ENCODE measurements at regions not wholly inside any gene's neighbourhood (a gene's known extent, or its start where the extent isn't known, plus 50 kb on each side); places are given as distances from the start of the nearest gene placed in this dataset.
"Not testable (repeated sequence)": the region's sequence is repeated elsewhere in the genome, so short reads cannot be mapped to it uniquely, and the experiment has no call there.

- Histone ChIP-seq H3K36me3 (no peaks in the 10 kb centered on the region), H3K27me3 (no peaks in the 10 kb centered on the region), H3K27ac (no peak overlapping the region), H3K4me3 (no peak overlapping the region), H3K4me1 (no peaks in the 10 kb centered on the region), H3K9me3 (no peaks in the 10 kb centered on the region)
- DNase-seq, result no peak
- no peak for TF ChIP-seq POLR2A (IDR thresholded peaks at IDR 0.05)
- ATAC-seq (ENCODE audit: low FRiP score in 2 of 2), result no peak
- 0 to 25% methylated on average over 1 to 2 of the region's 2 CpGs for WGBS, 2 donors
These were observed 427.8 kb upstream of the ISX start for GRCh38 chr22:34638128-34638527.

- TF ChIP-seq EP300 (IDR thresholded peaks at IDR 0.05) (no peak), POLR2A (IDR thresholded peaks at IDR 0.05) (no peak), POLR2AphosphoS5 (IDR thresholded peaks at IDR 0.05) (no peak)
- TF ChIP-seq, protein P1, sequence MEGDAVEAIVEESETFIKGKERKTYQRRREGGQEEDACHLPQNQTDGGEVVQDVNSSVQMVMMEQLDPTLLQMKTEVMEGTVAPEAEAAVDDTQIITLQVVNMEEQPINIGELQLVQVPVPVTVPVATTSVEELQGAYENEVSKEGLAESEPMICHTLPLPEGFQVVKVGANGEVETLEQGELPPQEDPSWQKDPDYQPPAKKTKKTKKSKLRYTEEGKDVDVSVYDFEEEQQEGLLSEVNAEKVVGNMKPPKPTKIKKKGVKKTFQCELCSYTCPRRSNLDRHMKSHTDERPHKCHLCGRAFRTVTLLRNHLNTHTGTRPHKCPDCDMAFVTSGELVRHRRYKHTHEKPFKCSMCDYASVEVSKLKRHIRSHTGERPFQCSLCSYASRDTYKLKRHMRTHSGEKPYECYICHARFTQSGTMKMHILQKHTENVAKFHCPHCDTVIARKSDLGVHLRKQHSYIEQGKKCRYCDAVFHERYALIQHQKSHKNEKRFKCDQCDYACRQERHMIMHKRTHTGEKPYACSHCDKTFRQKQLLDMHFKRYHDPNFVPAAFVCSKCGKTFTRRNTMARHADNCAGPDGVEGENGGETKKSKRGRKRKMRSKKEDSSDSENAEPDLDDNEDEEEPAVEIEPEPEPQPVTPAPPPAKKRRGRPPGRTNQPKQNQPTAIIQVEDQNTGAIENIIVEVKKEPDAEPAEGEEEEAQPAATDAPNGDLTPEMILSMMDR (IDR thresholded peaks at IDR 0.05), result no peak
- no peak for DNase-seq
- ATAC-seq (ENCODE audit: low FRiP score in 2 of 2), result no peak
These were observed 426.0 kb upstream of the ISX start for GRCh38 chr22:34639911-34640310.

DNA sequence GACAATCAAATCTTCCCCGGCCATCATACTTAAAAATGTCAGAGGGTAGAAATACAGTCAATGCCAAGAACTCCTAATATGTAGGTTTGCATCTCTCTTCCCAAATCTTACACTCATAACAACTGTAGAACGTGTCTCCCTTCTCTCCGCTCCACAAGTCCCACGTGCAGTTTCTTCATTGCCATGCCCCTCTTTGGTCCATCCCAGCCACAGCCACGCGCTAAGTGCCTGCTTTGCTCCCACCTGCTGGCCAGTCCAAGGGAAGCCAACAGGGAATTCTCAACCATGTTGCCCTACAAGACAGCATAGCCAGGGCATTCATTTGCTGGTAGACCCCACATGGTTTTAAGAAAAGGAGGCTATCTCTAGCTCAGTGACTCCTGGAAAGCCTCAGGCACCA is 420.6 kb upstream of the ISX start:
- H3K4me1 ChIP-seq, result no peaks in the 10 kb centered on the region
- 61 to 62% methylated on average over 6 of the region's 6 CpGs for WGBS, 2 donors
- no peaks in the 10 kb centered on the region for H3K27me3 ChIP-seq
- H3K4me3 ChIP-seq, result no peak overlapping the region
- no peaks in the 10 kb centered on the region for H3K9me3 ChIP-seq
- DNase-seq, result no peak
- TF ChIP-seq POLR2AphosphoS5 (IDR thresholded peaks at IDR 0.05), result no peak
- TF ChIP-seq, protein P1 (IDR thresholded peaks at IDR 0.05), result no peak
- no peak for ATAC-seq (ENCODE audit: low FRiP score in 2 of 2)
- H3K27ac ChIP-seq, result no peak overlapping the region
- H3K36me3 ChIP-seq, result no peaks in the 10 kb centered on the region

More at GRCh38 chr22:34639911-34640310, 426.0 kb upstream of the ISX start:
- 78 to 88% methylated on average over 5 of the region's 5 CpGs for WGBS, 2 donors
- no peaks in the 10 kb centered on the region for H3K4me1 ChIP-seq
- no peak overlapping the region for H3K27ac ChIP-seq
- H3K36me3 ChIP-seq, result no peaks in the 10 kb centered on the region
- no peaks in the 10 kb centered on the region for H3K9me3 ChIP-seq
- no peaks in the 10 kb centered on the region for H3K27me3 ChIP-seq
- H3K4me3 ChIP-seq, result no peak overlapping the region

DNA sequence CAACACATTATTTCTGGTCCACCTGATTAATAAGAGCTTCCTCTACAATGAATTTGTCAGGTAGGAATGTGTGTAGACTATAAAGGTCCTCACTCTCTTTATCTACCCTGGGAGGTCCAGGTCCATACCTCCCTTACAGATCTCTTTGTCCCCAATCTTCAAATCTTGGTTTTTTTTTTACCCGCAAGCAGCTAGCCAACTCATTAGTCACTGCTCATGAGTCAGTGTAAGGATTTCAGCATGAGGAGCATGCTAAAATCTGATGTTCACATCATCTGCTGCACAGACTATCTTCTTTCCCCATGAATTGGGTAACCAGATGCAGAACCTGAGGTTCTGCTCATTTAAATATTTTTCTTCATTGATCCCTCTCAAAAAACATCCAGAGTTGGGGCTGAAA is 397.0 kb upstream of the ISX start:
- TF ChIP-seq POLR2AphosphoS5 (IDR thresholded peaks at IDR 0.05) (no peak), POLR2A (IDR thresholded peaks at IDR 0.05) (no peak), EP300 (IDR thresholded peaks at IDR 0.05) (no peak)
- TF ChIP-seq, protein P1 (IDR thresholded peaks at IDR 0.05), result no peak
- Histone ChIP-seq H3K36me3 (no peaks in the 10 kb centered on the region), H3K4me1 (no peaks in the 10 kb centered on the region), H3K9me3 (no peaks in the 10 kb centered on the region), H3K27me3 (no peaks in the 10 kb centered on the region), H3K27ac (no peak overlapping the region), H3K4me3 (no peak overlapping the region)
- DNase-seq (no peak), ATAC-seq (ENCODE audit: low FRiP score in 2 of 2) (no peak)
- WGBS, 2 donors, result 94 to 97% methylated on average over 1 of the region's 1 CpG

DNA sequence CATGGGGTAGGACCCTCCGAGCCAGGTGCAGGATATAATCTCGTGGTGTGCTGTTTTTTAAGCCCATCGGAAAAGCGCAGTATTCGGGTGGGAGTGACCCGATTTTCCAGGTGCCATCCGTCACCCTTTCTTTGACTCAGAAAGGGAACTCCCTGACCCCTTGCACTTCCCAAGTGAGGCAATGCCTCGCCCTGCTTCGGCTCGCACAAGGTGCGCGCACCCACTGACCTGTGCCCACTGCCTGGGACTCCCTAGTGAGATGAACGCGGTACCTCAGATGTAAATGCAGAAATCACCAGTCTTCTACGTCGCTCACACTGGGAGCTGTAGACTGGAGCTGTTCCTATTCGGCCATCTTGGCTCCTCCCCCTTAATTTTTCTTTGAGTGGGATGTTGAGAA is 382.9 kb upstream of the ISX start:
- H3K27me3 ChIP-seq; ATAC-seq (ENCODE audit: low FRiP score in 2 of 2); H3K36me3 ChIP-seq; H3K4me1 ChIP-seq; H3K4me3 ChIP-seq; H3K27ac ChIP-seq; H3K9me3 ChIP-seq: not testable (repeated sequence)
- peak in 1 of 2 donors; percentile 14 for DNase-seq
- WGBS, 2 donors, result 88 to 92% methylated on average over 16 to 17 of the region's 17 CpGs

GRCh38 chr22:34684278-34684677 is 381.7 kb upstream of the ISX start:
- ATAC-seq (ENCODE audit: low FRiP score in 2 of 2); H3K4me3 ChIP-seq; H3K4me1 ChIP-seq; H3K9me3 ChIP-seq; H3K27me3 ChIP-seq; H3K36me3 ChIP-seq; H3K27ac ChIP-seq: not testable (repeated sequence)
- 93% methylated on average over 17 of the region's 30 CpGs; no CpG with 5 or more reads in 1 of the 2 donors for WGBS, 2 donors
- DNase-seq, result peak in 1 of 2 donors; percentile 48

All from upper lobe of left lung (tissue), 6 donors.